ENCODE measurements at regions not wholly inside any gene's neighbourhood (a gene's known extent, or its start where the extent isn't known, plus 50 kb on each side); places are given as distances from the start of the nearest gene placed in this dataset.

DNA sequence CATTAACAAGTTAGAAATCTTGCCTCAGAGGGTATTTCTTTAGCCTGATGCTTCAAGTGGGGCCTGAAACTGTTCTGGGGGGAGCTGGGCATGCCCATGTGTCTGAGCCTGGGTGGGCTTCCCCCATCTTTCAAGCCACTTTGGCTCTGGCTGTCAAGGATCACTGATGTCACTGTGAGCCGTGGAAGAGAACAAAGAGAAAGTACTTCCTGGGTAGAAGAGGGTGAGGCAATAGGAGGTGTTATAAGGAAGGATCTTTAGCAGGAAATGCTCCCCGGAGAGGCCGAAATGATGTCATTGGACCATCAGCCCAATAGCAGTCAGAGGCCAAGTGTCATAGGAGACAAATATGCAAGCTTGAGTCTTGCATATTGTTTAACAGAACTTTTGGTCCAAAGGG lies 228.4 kb upstream of the MEX3C start:
- Mint-ChIP-seq H3K9me3 (peaks cover 2% of the 10 kb centered on the region), H3K27ac (no peak overlapping the region), H3K36me3 (ENCODE audit: low read depth) (no peaks in the 10 kb centered on the region), H3K27me3 (peaks cover 23% of the 10 kb centered on the region), H3K4me3 (no peak overlapping the region), H3K4me1 (ENCODE audit: low read depth) (no peaks in the 10 kb centered on the region)
- CTCF ChIA-PET: no interaction called here
- Histone ChIP-seq H3K36me3 (ENCODE audit: insufficient read depth, low read length) (no peaks in the 10 kb centered on the region), H3K4me1 (ENCODE audit: insufficient read depth, low read length) (no peaks in the 10 kb centered on the region), H3K27me3 (ENCODE audit: control insufficient read depth in 1 of 2, insufficient read depth in 2 of 2, low read length in 2 of 2) (peaks cover 2 to 5% of the 10 kb centered on the region in 2 experiments), H3K27ac (ENCODE audit: low read depth in 1 of 2, low read length in 2 of 2) (no peak overlapping the region), H3K4me3 (ENCODE audit: low read length) (no peak overlapping the region), H3K9me3 (ENCODE audit: control insufficient read depth in 1 of 2, insufficient read depth in 1 of 2, low read length in 2 of 2) (no peaks in the 10 kb centered on the region)
- TF ChIP-seq CTCF (IDR thresholded peaks at IDR 0.05): no peak
- intact Hi-C loops (cut with DNase I, micrococcal nuclease): no loop called here
- DNase-seq (no peak), ATAC-seq (ENCODE audit: poor library complexity) (no peak)
- POLR2A ChIA-PET: no interaction called here

DNA sequence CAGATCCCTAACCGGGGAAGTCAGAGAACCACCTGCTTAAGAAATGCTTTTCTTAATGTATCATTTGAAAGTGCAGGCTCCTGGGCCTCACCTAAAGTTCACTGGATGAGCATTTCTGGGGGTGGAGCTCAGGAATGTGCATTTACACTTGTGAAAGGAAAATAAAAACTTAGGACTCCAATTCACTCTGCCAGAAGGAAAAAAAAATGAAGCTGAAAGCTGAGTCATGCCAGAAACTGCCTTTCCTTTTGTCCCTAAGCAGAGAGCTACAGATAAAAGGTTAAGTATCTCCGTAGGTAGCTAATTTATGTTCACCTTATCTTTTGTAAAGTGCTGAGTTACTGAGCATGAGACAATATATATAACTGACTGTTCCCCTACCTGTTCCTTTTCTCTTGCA lies 229.5 kb upstream of the MEX3C start:
- Mint-ChIP-seq H3K9me3 (peaks cover 4% of the 10 kb centered on the region), H3K27ac (no peak overlapping the region), H3K4me3 (no peak overlapping the region), H3K4me1 (ENCODE audit: low read depth) (no peaks in the 10 kb centered on the region), H3K36me3 (ENCODE audit: low read depth) (no peaks in the 10 kb centered on the region), H3K27me3 (peaks cover 24% of the 10 kb centered on the region)
- CTCF ChIA-PET: no interaction called here
- Histone ChIP-seq H3K36me3 (ENCODE audit: insufficient read depth, low read length) (no peaks in the 10 kb centered on the region), H3K27ac (ENCODE audit: low read depth in 1 of 2, low read length in 2 of 2) (no peak overlapping the region), H3K9me3 (ENCODE audit: control insufficient read depth in 1 of 2, insufficient read depth in 1 of 2, low read length in 2 of 2) (no peaks in the 10 kb centered on the region), H3K27me3 (ENCODE audit: control insufficient read depth in 1 of 2, insufficient read depth in 2 of 2, low read length in 2 of 2) (peaks cover 2 to 5% of the 10 kb centered on the region in 2 experiments), H3K4me1 (ENCODE audit: insufficient read depth, low read length) (no peaks in the 10 kb centered on the region), H3K4me3 (ENCODE audit: low read length) (no peak overlapping the region)
- TF ChIP-seq CTCF (IDR thresholded peaks at IDR 0.05): no peak
- POLR2A ChIA-PET: no interaction called here
- DNase-seq (no peak), ATAC-seq (ENCODE audit: poor library complexity) (no peak)
- intact Hi-C loops (cut with DNase I, micrococcal nuclease): no loop called here

DNA sequence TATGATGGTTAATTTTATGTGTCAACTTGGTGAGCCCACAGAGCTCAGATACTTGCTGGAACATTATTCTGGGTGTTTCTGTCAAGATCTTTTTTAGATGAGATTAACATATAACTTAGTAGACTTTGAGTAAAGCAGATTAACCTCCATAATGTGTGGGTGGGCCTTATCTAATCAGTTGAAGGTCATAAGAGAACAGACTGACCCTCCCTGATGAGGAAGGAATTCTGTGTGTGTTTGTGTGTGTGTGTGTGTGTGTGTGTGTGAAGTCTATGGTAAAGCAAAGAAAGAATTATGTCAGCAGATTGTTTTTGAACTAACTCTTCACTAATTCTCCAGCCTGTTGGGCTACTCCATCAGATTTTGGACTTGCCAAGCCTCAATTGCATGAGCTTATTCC lies 232.2 kb upstream of the MEX3C start:
- H3K27ac ChIP-seq (ENCODE audit: low read depth in 1 of 2, low read length in 2 of 2): no peak overlapping the region
- Mint-ChIP-seq H3K36me3 (ENCODE audit: low read depth) (no peaks in the 10 kb centered on the region), H3K4me1 (ENCODE audit: low read depth) (no peaks in the 10 kb centered on the region), H3K9me3 (peaks cover 4% of the 10 kb centered on the region), H3K4me3 (no peak overlapping the region), H3K27me3 (peaks cover 23% of the 10 kb centered on the region), H3K27ac (no peak overlapping the region)
- peaks cover 0 to 2% of the 10 kb centered on the region in 2 experiments for H3K27me3 ChIP-seq (ENCODE audit: control insufficient read depth in 1 of 2, insufficient read depth in 2 of 2, low read length in 2 of 2)
- no peaks in the 10 kb centered on the region for H3K4me1 ChIP-seq (ENCODE audit: insufficient read depth, low read length)
- DNase-seq (no peak), ATAC-seq (ENCODE audit: poor library complexity) (no peak)
- intact Hi-C loops (cut with DNase I, micrococcal nuclease): no loop called here
- TF ChIP-seq CTCF (IDR thresholded peaks at IDR 0.05): no peak
- ChIA-PET CTCF (no interaction called here), POLR2A (no interaction called here)
- no peaks in the 10 kb centered on the region for H3K36me3 ChIP-seq (ENCODE audit: insufficient read depth, low read length)
- H3K9me3 ChIP-seq (ENCODE audit: control insufficient read depth in 1 of 2, insufficient read depth in 1 of 2, low read length in 2 of 2): no peaks in the 10 kb centered on the region
- no peak overlapping the region for H3K4me3 ChIP-seq (ENCODE audit: low read length)

Measured in CD4-positive, alpha-beta T cell (primary cell).